GM12874 (cell line): ENCODE measurements at regions not wholly inside any gene's neighbourhood (a gene's known extent, or its start where the extent isn't known, plus 50 kb on each side); places are given as distances from the start of the nearest gene placed in this dataset.

Source experiments
- CTCF ChIP-seq: IDR thresholded peaks from 2 replicates; pipeline ENCODE4 v1.5.1; 2011; ENCODE audit warnings: low read depth, mild to moderate bottlenecking, control low read depth, low read length, moderate library complexity; ENCODE audit not compliant: insufficient read depth

- no peak for TF ChIP-seq CTCF
Observed at GRCh38 chr15:47431501-47431900, 285.8 kb upstream of the SEMA6D start.

- no peak for TF ChIP-seq CTCF
Observed at GRCh38 chr15:47432826-47433225, 284.5 kb upstream of the SEMA6D start.

- TF ChIP-seq CTCF = no peak
Observed at GRCh38 chr15:47434596-47434995, 282.7 kb upstream of the SEMA6D start.

- no peak for TF ChIP-seq CTCF
Observed at GRCh38 chr15:47437491-47437890, 279.8 kb upstream of the SEMA6D start.

GRCh38 chr15:47439146-47440111, 277.9 kb upstream of the SEMA6D start:
- TF ChIP-seq CTCF = no peak

- TF ChIP-seq CTCF = no peak
Observed at GRCh38 chr15:47442371-47442770, 274.9 kb upstream of the SEMA6D start.

GRCh38 chr15:47443839-47444238, 273.5 kb upstream of the SEMA6D start:
- TF ChIP-seq CTCF = no peak
